NB4 (cell line): ENCODE measurements at regions not wholly inside any gene's neighbourhood (a gene's known extent, or its start where the extent isn't known, plus 50 kb on each side); places are given as distances from the start of the nearest gene placed in this dataset.
"Not testable (repeated sequence)": the region's sequence is repeated elsewhere in the genome, so short reads cannot be mapped to it uniquely, and the experiment has no call there.

Experiments
- POLR2A ChIP-seq: IDR thresholded peaks from 2 replicates; pipeline ENCODE4 v1.6.1; 2011; ENCODE audit warnings: mild to moderate bottlenecking; ENCODE audit not compliant: insufficient read length; ENCODE audit errors: extremely low read depth
- TF ChIP-seq, protein P1 (sequence below): IDR thresholded peaks from one replicate; pipeline ENCODE4 v1.5.1; 2012; ENCODE audit warnings: low read depth, low read length

GRCh38 chr3:51606871-51607270 is 64.2 kb upstream of the TEX264 start:
- TF ChIP-seq, protein P1, sequence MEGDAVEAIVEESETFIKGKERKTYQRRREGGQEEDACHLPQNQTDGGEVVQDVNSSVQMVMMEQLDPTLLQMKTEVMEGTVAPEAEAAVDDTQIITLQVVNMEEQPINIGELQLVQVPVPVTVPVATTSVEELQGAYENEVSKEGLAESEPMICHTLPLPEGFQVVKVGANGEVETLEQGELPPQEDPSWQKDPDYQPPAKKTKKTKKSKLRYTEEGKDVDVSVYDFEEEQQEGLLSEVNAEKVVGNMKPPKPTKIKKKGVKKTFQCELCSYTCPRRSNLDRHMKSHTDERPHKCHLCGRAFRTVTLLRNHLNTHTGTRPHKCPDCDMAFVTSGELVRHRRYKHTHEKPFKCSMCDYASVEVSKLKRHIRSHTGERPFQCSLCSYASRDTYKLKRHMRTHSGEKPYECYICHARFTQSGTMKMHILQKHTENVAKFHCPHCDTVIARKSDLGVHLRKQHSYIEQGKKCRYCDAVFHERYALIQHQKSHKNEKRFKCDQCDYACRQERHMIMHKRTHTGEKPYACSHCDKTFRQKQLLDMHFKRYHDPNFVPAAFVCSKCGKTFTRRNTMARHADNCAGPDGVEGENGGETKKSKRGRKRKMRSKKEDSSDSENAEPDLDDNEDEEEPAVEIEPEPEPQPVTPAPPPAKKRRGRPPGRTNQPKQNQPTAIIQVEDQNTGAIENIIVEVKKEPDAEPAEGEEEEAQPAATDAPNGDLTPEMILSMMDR, result not testable (repeated sequence)
- TF ChIP-seq POLR2A, result not testable (repeated sequence)
